ENCODE measurements at regions not wholly inside any gene's neighbourhood (a gene's known extent, or its start where the extent isn't known, plus 50 kb on each side); places are given as distances from the start of the nearest gene placed in this dataset.

DNA sequence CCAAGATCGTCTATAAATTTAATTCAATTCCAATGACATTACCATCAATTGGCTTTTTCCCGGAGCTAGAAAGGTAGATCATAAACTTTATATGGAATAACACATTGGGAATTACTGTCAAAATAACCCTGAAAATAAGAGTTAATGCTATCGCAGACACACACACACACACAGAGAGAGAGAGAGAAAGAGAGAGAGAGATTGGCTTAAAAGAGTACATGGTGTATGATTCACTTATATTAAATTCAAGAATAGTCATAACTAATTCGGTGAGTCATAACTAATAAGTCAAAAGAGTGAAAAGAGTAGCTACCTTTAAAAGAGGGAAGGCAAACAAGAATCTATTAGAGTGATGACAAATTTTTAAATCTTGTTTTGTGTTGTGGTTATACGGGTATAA lies 425.5 kb downstream of the TBC1D32 start:
- TF ChIP-seq, protein P1, sequence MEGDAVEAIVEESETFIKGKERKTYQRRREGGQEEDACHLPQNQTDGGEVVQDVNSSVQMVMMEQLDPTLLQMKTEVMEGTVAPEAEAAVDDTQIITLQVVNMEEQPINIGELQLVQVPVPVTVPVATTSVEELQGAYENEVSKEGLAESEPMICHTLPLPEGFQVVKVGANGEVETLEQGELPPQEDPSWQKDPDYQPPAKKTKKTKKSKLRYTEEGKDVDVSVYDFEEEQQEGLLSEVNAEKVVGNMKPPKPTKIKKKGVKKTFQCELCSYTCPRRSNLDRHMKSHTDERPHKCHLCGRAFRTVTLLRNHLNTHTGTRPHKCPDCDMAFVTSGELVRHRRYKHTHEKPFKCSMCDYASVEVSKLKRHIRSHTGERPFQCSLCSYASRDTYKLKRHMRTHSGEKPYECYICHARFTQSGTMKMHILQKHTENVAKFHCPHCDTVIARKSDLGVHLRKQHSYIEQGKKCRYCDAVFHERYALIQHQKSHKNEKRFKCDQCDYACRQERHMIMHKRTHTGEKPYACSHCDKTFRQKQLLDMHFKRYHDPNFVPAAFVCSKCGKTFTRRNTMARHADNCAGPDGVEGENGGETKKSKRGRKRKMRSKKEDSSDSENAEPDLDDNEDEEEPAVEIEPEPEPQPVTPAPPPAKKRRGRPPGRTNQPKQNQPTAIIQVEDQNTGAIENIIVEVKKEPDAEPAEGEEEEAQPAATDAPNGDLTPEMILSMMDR (IDR thresholded peaks at IDR 0.05), result no peak
- TF ChIP-seq POLR2A (IDR thresholded peaks at IDR 0.05) (no peak), POLR2AphosphoS5 (IDR thresholded peaks at IDR 0.05) (no peak), EP300 (IDR thresholded peaks at IDR 0.05) (no peak)

Measured in gastroesophageal sphincter (tissue), 3 donors.